Left ventricle myocardium superior (tissue), 1 donor: ENCODE measurements at regions not wholly inside any gene's neighbourhood (a gene's known extent, or its start where the extent isn't known, plus 50 kb on each side); places are given as distances from the start of the nearest gene placed in this dataset.
"Not testable (repeated sequence)": the region's sequence is repeated elsewhere in the genome, so short reads cannot be mapped to it uniquely, and the experiment has no call there.

Source experiments
- ATAC-seq: fragments of 200-7000 bp; cut with Tn5 transposase; one replicate; pipeline ENCODE4 v1.9.1; 2020; ENCODE audit warnings: mild to moderate bottlenecking, moderate library complexity
- DNase-seq: peaks from one replicate; pipeline ENCODE4 v3.0.0-alpha.2; 2020
- intact Hi-C: fragments of 100-400 bp; cut with micrococcal nuclease; formaldehyde crosslinking; loops from one replicate; pipeline ENCODE4 v1.11.0; 2022
- donor health status: DM: no; HTN: yes; CAD: no; lungs with severe emphysema.

GRCh38 chr2:90093571-90094270, 1402.2 kb downstream of the RPIA start:
- DNase-seq, intact Hi-C loops, ATAC-seq: not testable (repeated sequence)

GRCh38 chr2:90097617-90098016, 1406.1 kb downstream of the RPIA start:
- intact Hi-C loops, ATAC-seq, DNase-seq: not testable (repeated sequence)

- intact Hi-C loops, ATAC-seq, DNase-seq: not testable (repeated sequence)
Observed at GRCh38 chr2:90105142-90105541, 1413.7 kb downstream of the RPIA start.

- DNase-seq, intact Hi-C loops, ATAC-seq: not testable (repeated sequence)
Observed at GRCh38 chr2:90123409-90123808, 1431.9 kb downstream of the RPIA start.

- ATAC-seq, DNase-seq, intact Hi-C loops: not testable (repeated sequence)
Observed at GRCh38 chr2:90139046-90139445, 1447.6 kb downstream of the RPIA start.

GRCh38 chr2:90141558-90141957, 1450.1 kb downstream of the RPIA start:
- intact Hi-C loops, DNase-seq, ATAC-seq: not testable (repeated sequence)

GRCh38 chr2:90151805-90152204, 1460.3 kb downstream of the RPIA start:
- DNase-seq, intact Hi-C loops, ATAC-seq: not testable (repeated sequence)

- DNase-seq, intact Hi-C loops, ATAC-seq: not testable (repeated sequence)
Observed at GRCh38 chr2:90170978-90171377, 1479.5 kb downstream of the RPIA start.

- intact Hi-C loops, DNase-seq, ATAC-seq: not testable (repeated sequence)
Observed at GRCh38 chr2:90173081-90173480, 1481.6 kb downstream of the RPIA start.

- ATAC-seq, DNase-seq, intact Hi-C loops: not testable (repeated sequence)
Observed at GRCh38 chr2:90179591-90179990, 1488.1 kb downstream of the RPIA start.

- DNase-seq (no peak), ATAC-seq (no peak)
- intact Hi-C loops = no loop called here
Observed at GRCh38 chr2:90207454-90208058, 1516.1 kb downstream of the RPIA start.

GRCh38 chr2:90209009-90209408, 1517.5 kb downstream of the RPIA start:
- ATAC-seq (no peak), DNase-seq (no peak)
- intact Hi-C loops = no loop called here

GRCh38 chr2:90209806-90210205, 1518.3 kb downstream of the RPIA start:
- ATAC-seq = no peak
- intact Hi-C loops = no loop called here
- DNase-seq = no peak

- intact Hi-C loops, DNase-seq, ATAC-seq: not testable (repeated sequence)
Observed at GRCh38 chr2:90215880-90216279, 1524.4 kb downstream of the RPIA start.

GRCh38 chr2:90216801-90217200, 1525.3 kb downstream of the RPIA start:
- DNase-seq, intact Hi-C loops, ATAC-seq: not testable (repeated sequence)

- ATAC-seq, intact Hi-C loops: not testable (repeated sequence)
Observed at GRCh38 chr2:90218534-90218933, 1527.1 kb downstream of the RPIA start.

GRCh38 chr2:90220623-90221299, 1529.3 kb downstream of the RPIA start:
- DNase-seq, ATAC-seq, intact Hi-C loops: not testable (repeated sequence)

More at GRCh38 chr2:90218534-90218933, 1527.1 kb downstream of the RPIA start:
- not testable (repeated sequence) for DNase-seq

- no peak for DNase-seq
- no peak for ATAC-seq
Observed at GRCh38 chr2:90221300-90221651, 1529.8 kb downstream of the RPIA start.

GRCh38 chr2:90224767-90225166, 1533.3 kb downstream of the RPIA start:
- intact Hi-C loops, ATAC-seq: not testable (repeated sequence)

More at GRCh38 chr2:90221300-90221651, 1529.8 kb downstream of the RPIA start:
- intact Hi-C loops = no loop called here

More at GRCh38 chr2:90224767-90225166, 1533.3 kb downstream of the RPIA start:
- DNase-seq = not testable (repeated sequence)
